ENCODE measurements at regions not wholly inside any gene's neighbourhood (a gene's known extent, or its start where the extent isn't known, plus 50 kb on each side); places are given as distances from the start of the nearest gene placed in this dataset.
A peak's percentile ranks its signal among the peaks of the same experiment; 100 is the strongest.
"Not testable (repeated sequence)": the region's sequence is repeated elsewhere in the genome, so short reads cannot be mapped to it uniquely, and the experiment has no call there.

GRCh38 chr7:152539190-152539495 lies 103.3 kb upstream of the KMT2C start:
- DNase-seq, result not testable (repeated sequence)

GRCh38 chr7:152538346-152539189 lies 102.8 kb upstream of the KMT2C start:
- DNase-seq, result not testable (repeated sequence)

GRCh38 chr7:152537639-152538038 lies 101.8 kb upstream of the KMT2C start:
- no peak for DNase-seq

- DNase-seq, result no peak
Measured at GRCh38 chr7:152528612-152529011, 92.8 kb upstream of the KMT2C start.

- no peak for DNase-seq
Measured at GRCh38 chr7:152527610-152528032, 91.8 kb upstream of the KMT2C start.

- no peak for DNase-seq
Measured at GRCh38 chr7:152523916-152524315, 88.1 kb upstream of the KMT2C start.

GRCh38 chr7:152522571-152523067 lies 86.8 kb upstream of the KMT2C start:
- no peak for DNase-seq

- no peak for DNase-seq
Measured at GRCh38 chr7:152521420-152522337, 85.9 kb upstream of the KMT2C start.

GRCh38 chr7:152520861-152521302 lies 85.1 kb upstream of the KMT2C start:
- no peak for DNase-seq

- no peak for DNase-seq
Measured at GRCh38 chr7:152519290-152519689, 83.5 kb upstream of the KMT2C start.

GRCh38 chr7:152516216-152516615 lies 80.4 kb upstream of the KMT2C start:
- DNase-seq, result no peak

GRCh38 chr7:152515266-152515950 lies 79.6 kb upstream of the KMT2C start:
- not testable (repeated sequence) for DNase-seq

- DNase-seq, result no peak
Measured at GRCh38 chr7:152514771-152515105, 78.9 kb upstream of the KMT2C start.

- DNase-seq, result no peak
Measured at GRCh38 chr7:152513861-152514770, 78.3 kb upstream of the KMT2C start.

- peak; percentile 19 for DNase-seq
Measured at GRCh38 chr7:152512706-152513105, 76.9 kb upstream of the KMT2C start.

GRCh38 chr7:152511736-152512135 lies 75.9 kb upstream of the KMT2C start:
- DNase-seq, result peak; percentile 61

- no peak for DNase-seq
Measured at GRCh38 chr7:152508701-152509100, 72.9 kb upstream of the KMT2C start.

- no peak for DNase-seq
Measured at GRCh38 chr7:152505606-152506005, 69.8 kb upstream of the KMT2C start.

- DNase-seq, result no peak
Measured at GRCh38 chr7:152504816-152505215, 69.0 kb upstream of the KMT2C start.

- DNase-seq, result no peak
Measured at GRCh38 chr7:152504367-152504766, 68.6 kb upstream of the KMT2C start.

GRCh38 chr7:152502813-152503790 lies 67.3 kb upstream of the KMT2C start:
- DNase-seq, result no peak

Data from suppressor macrophage treated with lipopolysaccharide for 4 hours (primary cell).